ENCODE measurements at regions not wholly inside any gene's neighbourhood (a gene's known extent, or its start where the extent isn't known, plus 50 kb on each side); places are given as distances from the start of the nearest gene placed in this dataset.

GRCh38 chr1:232557502-232558191 is 72.3 kb downstream of the SIPA1L2 start:
- TF ChIP-seq CTCF (conservative IDR thresholded peaks at IDR 0.05; ENCODE audit: low read depth, low read length) (no peak), EZH2 (IDR thresholded peaks at IDR 0.05; ENCODE audit: borderline replicate concordance, low read depth, low read length, poor library complexity, severe bottlenecking) (no peak)
